ENCODE measurements at regions not wholly inside any gene's neighbourhood (a gene's known extent, or its start where the extent isn't known, plus 50 kb on each side); places are given as distances from the start of the nearest gene placed in this dataset.

DNA sequence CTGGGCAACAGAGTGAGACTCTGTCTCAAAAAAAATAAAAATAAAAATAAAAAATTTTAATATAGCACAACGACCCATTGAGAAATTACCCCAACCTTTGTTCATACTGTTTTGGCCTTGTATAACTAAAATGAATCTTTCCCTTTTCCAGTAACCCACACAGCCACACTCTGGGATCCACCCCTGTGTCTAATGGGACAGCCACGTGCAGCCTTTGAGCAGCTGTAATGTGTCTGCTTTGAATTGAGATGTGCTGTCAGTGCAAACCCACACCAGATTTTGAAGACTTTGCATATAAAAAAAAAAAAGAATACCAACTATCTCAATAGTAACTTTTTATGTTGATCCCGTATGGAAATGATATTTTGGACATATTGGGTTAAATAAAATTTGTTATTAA lies 112.7 kb upstream of the UBL3 start (continued):
- TF ChIP-seq, protein P1, sequence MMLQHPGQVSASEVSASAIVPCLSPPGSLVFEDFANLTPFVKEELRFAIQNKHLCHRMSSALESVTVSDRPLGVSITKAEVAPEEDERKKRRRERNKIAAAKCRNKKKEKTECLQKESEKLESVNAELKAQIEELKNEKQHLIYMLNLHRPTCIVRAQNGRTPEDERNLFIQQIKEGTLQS (IDR thresholded peaks at IDR 0.05) = no peak
- no peak for TF ChIP-seq YY1 (IDR thresholded peaks at IDR 0.05)

DNA sequence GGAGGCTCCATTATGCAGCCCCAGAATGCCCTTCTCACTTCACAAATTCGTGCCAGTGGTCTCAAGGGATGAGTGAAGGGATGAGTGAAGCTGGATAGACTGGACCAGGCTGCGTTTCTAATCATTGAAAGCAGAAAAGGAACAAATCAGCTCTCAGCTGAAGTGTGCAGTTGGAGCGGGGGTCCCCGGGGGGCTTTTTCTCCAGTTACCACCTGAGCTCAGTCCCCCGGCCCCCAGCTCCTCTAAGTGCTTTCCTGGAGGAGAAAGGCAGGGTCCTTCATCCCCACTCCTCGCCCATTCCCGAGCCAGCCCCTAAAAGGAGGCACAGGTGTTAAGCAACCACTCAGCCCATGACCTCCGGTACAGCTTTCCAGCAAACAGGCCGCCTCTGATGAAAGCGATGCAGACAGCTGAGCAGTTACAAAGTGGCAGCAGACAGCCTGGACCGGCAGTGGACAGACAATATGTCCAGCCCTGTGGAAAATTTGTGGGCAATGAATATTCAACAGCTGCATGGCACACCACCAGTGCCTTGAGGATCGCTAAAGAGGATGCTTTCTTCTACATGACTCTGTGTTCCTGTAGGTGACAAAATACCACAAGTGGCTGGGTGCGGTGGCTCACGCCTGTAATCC lies 110.7 kb upstream of the UBL3 start:
- no peak overlapping the region for H3K27ac ChIP-seq (ENCODE audit: low read depth in 1 of 2, low read length in 2 of 2)
- WGBS = 83% methylated on average over 14 of the region's 14 CpGs
- no peaks in the 10 kb centered on the region for H3K27me3 ChIP-seq (ENCODE audit: control insufficient read depth in 4 of 4, insufficient read depth in 4 of 4, low read length in 3 of 4)

More for the DNA sequence above, 110.7 kb upstream of the UBL3 start:
- Histone ChIP-seq H3K4me3 (ENCODE audit: low read depth in 1 of 3, low read length in 3 of 3) (no peak overlapping the region), H3K9me3 (ENCODE audit: control insufficient read depth in 4 of 4, low read length in 3 of 4) (no peaks in the 10 kb centered on the region), H3K9ac (ENCODE audit: low read depth in 1 of 2, low read length in 2 of 2) (no peak overlapping the region), H3K36me3 (ENCODE audit: control insufficient read depth in 4 of 4, insufficient read depth in 3 of 4, low read depth in 1 of 4, low read length in 3 of 4) (no peaks in the 10 kb centered on the region), H3K4me1 (ENCODE audit: control insufficient read depth in 4 of 4, insufficient read depth in 4 of 4, low read length in 3 of 4) (no peaks in the 10 kb centered on the region)
- TF ChIP-seq, protein P2, sequence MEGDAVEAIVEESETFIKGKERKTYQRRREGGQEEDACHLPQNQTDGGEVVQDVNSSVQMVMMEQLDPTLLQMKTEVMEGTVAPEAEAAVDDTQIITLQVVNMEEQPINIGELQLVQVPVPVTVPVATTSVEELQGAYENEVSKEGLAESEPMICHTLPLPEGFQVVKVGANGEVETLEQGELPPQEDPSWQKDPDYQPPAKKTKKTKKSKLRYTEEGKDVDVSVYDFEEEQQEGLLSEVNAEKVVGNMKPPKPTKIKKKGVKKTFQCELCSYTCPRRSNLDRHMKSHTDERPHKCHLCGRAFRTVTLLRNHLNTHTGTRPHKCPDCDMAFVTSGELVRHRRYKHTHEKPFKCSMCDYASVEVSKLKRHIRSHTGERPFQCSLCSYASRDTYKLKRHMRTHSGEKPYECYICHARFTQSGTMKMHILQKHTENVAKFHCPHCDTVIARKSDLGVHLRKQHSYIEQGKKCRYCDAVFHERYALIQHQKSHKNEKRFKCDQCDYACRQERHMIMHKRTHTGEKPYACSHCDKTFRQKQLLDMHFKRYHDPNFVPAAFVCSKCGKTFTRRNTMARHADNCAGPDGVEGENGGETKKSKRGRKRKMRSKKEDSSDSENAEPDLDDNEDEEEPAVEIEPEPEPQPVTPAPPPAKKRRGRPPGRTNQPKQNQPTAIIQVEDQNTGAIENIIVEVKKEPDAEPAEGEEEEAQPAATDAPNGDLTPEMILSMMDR (IDR thresholded peaks at IDR 0.05; ENCODE audit: low read depth, low read length, missing input control) = no peak
- TF ChIP-seq RAD21 (IDR thresholded peaks at IDR 0.05) (no peak), JUND (IDR thresholded peaks at IDR 0.05) (no peak), SP1 (IDR thresholded peaks at IDR 0.05) (no peak), HNF4G (IDR thresholded peaks at IDR 0.05) (no peak), TAF1 (conservative IDR thresholded peaks at IDR 0.05) (no peak), EGR1 (IDR thresholded peaks at IDR 0.05; ENCODE audit: low read depth in 2 of 2) (no peak), FOXA1 (IDR thresholded peaks at IDR 0.05) (no peak), RXRA (IDR thresholded peaks at IDR 0.05) (no peak), NR2F2 (IDR thresholded peaks at IDR 0.05) (no peak), REST (IDR thresholded peaks at IDR 0.05) (no peak), GABPA (IDR thresholded peaks at IDR 0.05 in 1 of 2, conservative IDR thresholded peaks at IDR 0.05 in 1 of 2) (no peak)
- TF ChIP-seq, protein P1 (IDR thresholded peaks at IDR 0.05) = no peak
- TF ChIP-seq, protein P3, sequence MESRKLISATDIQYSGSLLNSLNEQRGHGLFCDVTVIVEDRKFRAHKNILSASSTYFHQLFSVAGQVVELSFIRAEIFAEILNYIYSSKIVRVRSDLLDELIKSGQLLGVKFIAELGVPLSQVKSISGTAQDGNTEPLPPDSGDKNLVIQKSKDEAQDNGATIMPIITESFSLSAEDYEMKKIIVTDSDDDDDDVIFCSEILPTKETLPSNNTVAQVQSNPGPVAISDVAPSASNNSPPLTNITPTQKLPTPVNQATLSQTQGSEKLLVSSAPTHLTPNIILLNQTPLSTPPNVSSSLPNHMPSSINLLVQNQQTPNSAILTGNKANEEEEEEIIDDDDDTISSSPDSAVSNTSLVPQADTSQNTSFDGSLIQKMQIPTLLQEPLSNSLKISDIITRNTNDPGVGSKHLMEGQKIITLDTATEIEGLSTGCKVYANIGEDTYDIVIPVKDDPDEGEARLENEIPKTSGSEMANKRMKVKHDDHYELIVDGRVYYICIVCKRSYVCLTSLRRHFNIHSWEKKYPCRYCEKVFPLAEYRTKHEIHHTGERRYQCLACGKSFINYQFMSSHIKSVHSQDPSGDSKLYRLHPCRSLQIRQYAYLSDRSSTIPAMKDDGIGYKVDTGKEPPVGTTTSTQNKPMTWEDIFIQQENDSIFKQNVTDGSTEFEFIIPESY (IDR thresholded peaks at IDR 0.05) = no peak
- no peak for DNase-seq (ENCODE audit: low spot score)

All from liver (tissue), 8 donors.